Ovary (tissue), 7 donors: ENCODE measurements at regions not wholly inside any gene's neighbourhood (a gene's known extent, or its start where the extent isn't known, plus 50 kb on each side); places are given as distances from the start of the nearest gene placed in this dataset.

Source experiments
- DNase-seq, 5 donors: peaks; one replicate each; pipeline ENCODE4 v3.0.0-alpha.2; 2019 to 2020
- H3K27ac ChIP-seq, 2 donors: fragments of 200-600 bp; one replicate each; pipeline versions ENCODE4 v1.5.1 to v1.8.0; 2019 to 2022
- H3K27me3 ChIP-seq: fragments of 200-600 bp; one replicate; pipeline ENCODE4 v1.8.0; 2022
- H3K36me3 ChIP-seq: fragments of 200-600 bp; sonication (generic); one replicate; pipeline ENCODE4 v1.5.1; 2019
- H3K4me1 ChIP-seq: one replicate; pipeline ENCODE4 v1.8.1; 2013; ENCODE audit warnings: mild to moderate bottlenecking, moderate library complexity; ENCODE audit not compliant: insufficient read depth
- H3K4me3 ChIP-seq: fragments of 200-600 bp; sonication (generic); one replicate; pipeline ENCODE4 v1.5.1; 2017
- H3K9me3 ChIP-seq, 2 donors: fragments of 200-600 bp in 1 of 2; sonication (generic) in 1 of 2; one replicate each; pipeline versions ENCODE4 v1.5.1 to v1.8.1; 2013 to 2019; ENCODE audit warnings: mild to moderate bottlenecking in 1 of 2, moderate library complexity in 1 of 2
- EP300 ChIP-seq: sonication (generic); formaldehyde crosslinking; IDR thresholded peaks from one replicate; pipeline ENCODE4 v1.6.1; 2017; ENCODE audit warnings: antibody characterized with exemption
- POLR2A ChIP-seq: fragments of 450-650 bp; IDR thresholded peaks from one replicate; pipeline ENCODE4 v1.6.1; 2017; ENCODE audit warnings: antibody characterized with exemption, mild to moderate bottlenecking, moderate library complexity
- WGBS, 3 donors: extraction: QIAGEN DNeasy Blood & Tissue Kit in 1 of 3; methylation state at CpG; one replicate each; pipeline versions ENCODE4 v1.1.5 to v1.1.7; 2013 to 2017; 5-methylcytosine and 5-hydroxymethylcytosine counted together
- intact Hi-C, 4 donors: fragments of 100-400 bp; cut with DNase I; formaldehyde crosslinking; loops; one replicate each; pipeline versions ENCODE4 v1.11.0 to v1.15.1; 2022 to 2023
- TF ChIP-seq, protein P1 (sequence below), 3 donors: fragments of 450-650 bp in 2 of 3; fragments of 200-600 bp in 1 of 3; IDR thresholded peaks; one replicate each; pipeline versions ENCODE4 v1.5.1 to v1.8.0; 2016 to 2022; ENCODE audit warnings: antibody characterized with exemption in 3 of 3, mild to moderate bottlenecking in 1 of 3
- donor health status: DM: no; HTN: no; CAD: no; lungs with moderate emphysema.
- donor health status: DM: no; HTN: no; CAD: no.
- donor health status: Bipolar disorder and iron deficiency.
- donor health status: DM: no; HTN: no; CAD: no.
- donor health status: DM: yes; HTN: yes; CAD: no.

DNA sequence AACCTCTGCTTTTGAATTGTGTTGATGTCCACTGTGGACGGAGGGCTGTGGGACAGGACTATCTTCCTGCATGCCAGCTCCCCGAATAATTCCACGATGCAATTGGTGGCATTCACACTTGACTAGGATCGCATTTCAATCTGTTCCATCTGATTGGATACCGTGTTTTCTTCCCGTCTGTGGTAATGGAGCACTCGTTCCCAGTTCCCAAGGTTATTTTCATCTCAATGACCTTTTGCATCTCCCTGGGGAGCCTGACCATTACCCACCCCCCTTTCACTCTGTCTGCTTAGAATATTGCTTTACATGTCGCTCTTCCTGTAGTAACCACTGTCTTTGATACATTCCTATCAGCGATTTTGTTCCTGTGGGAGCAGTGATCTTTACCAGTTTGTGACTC is 402.2 kb upstream of the WWC1 start:
- H3K27me3 ChIP-seq = no peaks in the 10 kb centered on the region
- H3K36me3 ChIP-seq = no peaks in the 10 kb centered on the region
- intact Hi-C loops = no loop called here
- H3K9me3 ChIP-seq = no peaks in the 10 kb centered on the region
- no peak overlapping the region for H3K4me3 ChIP-seq
- DNase-seq = no peak
- 70 to 75% (median 73%) methylated on average over 9 of the region's 9 CpGs for WGBS, 3 donors
- H3K27ac ChIP-seq = no peak overlapping the region
- TF ChIP-seq EP300 (no peak), POLR2A (no peak)
- TF ChIP-seq, protein P1, sequence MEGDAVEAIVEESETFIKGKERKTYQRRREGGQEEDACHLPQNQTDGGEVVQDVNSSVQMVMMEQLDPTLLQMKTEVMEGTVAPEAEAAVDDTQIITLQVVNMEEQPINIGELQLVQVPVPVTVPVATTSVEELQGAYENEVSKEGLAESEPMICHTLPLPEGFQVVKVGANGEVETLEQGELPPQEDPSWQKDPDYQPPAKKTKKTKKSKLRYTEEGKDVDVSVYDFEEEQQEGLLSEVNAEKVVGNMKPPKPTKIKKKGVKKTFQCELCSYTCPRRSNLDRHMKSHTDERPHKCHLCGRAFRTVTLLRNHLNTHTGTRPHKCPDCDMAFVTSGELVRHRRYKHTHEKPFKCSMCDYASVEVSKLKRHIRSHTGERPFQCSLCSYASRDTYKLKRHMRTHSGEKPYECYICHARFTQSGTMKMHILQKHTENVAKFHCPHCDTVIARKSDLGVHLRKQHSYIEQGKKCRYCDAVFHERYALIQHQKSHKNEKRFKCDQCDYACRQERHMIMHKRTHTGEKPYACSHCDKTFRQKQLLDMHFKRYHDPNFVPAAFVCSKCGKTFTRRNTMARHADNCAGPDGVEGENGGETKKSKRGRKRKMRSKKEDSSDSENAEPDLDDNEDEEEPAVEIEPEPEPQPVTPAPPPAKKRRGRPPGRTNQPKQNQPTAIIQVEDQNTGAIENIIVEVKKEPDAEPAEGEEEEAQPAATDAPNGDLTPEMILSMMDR (IDR thresholded peaks at IDR 0.05) = no peak
- no peaks in the 10 kb centered on the region for H3K4me1 ChIP-seq

DNA sequence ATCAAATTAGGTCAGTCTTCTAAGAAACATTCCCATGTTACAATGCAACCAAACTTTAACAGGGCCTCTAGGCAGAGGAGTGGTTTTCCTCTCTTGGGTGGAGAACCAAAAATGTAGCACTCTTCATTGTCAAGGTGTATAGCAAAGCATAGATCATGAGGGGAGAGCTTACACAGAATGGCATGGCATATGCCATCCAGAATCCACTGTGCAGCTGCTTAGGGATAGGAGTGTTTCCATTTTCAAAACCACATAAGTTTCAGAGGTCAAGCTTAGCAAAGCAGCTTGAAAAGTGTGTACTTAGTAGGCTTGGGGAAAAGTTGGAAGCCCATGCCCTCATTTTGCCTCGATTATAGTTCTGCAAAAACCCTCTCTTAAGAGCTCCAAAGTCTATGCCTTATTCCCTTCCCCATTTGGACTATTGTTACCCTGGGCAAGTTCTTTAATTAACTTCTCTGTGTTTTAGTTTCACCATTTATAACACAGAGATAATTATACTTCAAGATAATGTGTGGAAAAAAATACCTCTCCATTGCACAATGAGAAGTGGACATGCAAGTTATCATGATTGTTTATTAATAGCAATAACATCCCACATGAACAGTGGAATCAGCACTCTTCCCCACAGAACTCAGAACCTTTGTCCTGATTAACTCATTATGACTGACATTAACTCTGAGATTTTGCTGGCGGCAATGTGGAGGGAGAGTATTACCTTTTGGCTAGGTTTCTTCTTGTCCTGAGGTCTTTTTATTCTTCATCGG is 398.9 kb upstream of the WWC1 start:
- no peaks in the 10 kb centered on the region for H3K4me1 ChIP-seq
- TF ChIP-seq POLR2A (no peak), EP300 (no peak)
- TF ChIP-seq, protein P1 (IDR thresholded peaks at IDR 0.05) = no peak
- no peak for DNase-seq
- H3K27me3 ChIP-seq = no peaks in the 10 kb centered on the region
- 40 to 58% (median 42%) methylated on average over 3 of the region's 3 CpGs for WGBS, 3 donors
- H3K9me3 ChIP-seq = no peaks in the 10 kb centered on the region
- H3K27ac ChIP-seq = no peak overlapping the region
- intact Hi-C loops = no loop called here
- no peaks in the 10 kb centered on the region for H3K36me3 ChIP-seq
- H3K4me3 ChIP-seq = no peak overlapping the region

DNA sequence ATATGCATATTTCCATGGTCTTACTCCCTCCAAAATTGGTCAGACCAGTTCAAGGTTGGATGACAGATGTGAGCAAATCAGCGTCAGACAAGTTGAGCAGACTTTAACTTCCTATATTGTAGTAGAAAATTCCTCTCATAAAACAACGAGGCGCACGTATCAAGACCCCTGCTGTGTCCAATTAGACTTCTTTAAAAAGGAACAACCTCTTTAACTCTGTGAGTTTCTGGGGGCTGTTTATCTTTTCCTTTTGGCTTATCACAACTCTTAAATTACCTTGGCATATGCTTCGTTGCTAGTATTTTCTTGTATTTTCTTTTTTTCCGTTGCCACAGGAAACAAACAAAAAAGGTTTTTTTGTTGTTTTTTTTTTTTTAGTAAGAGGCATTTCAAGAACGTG is 398.2 kb upstream of the WWC1 start:
- intact Hi-C loops = no loop called here
- no peak overlapping the region for H3K27ac ChIP-seq
- H3K4me1 ChIP-seq = no peaks in the 10 kb centered on the region
- DNase-seq = no peak
- TF ChIP-seq EP300 = no peak
- TF ChIP-seq, protein P1 (IDR thresholded peaks at IDR 0.05) = no peak
- TF ChIP-seq POLR2A = no peak
- no peaks in the 10 kb centered on the region for H3K27me3 ChIP-seq
- no peaks in the 10 kb centered on the region for H3K9me3 ChIP-seq
- no peak overlapping the region for H3K4me3 ChIP-seq
- WGBS, 3 donors = 2 to 13% (median 5%) methylated on average over 7 of the region's 7 CpGs
- no peaks in the 10 kb centered on the region for H3K36me3 ChIP-seq

DNA sequence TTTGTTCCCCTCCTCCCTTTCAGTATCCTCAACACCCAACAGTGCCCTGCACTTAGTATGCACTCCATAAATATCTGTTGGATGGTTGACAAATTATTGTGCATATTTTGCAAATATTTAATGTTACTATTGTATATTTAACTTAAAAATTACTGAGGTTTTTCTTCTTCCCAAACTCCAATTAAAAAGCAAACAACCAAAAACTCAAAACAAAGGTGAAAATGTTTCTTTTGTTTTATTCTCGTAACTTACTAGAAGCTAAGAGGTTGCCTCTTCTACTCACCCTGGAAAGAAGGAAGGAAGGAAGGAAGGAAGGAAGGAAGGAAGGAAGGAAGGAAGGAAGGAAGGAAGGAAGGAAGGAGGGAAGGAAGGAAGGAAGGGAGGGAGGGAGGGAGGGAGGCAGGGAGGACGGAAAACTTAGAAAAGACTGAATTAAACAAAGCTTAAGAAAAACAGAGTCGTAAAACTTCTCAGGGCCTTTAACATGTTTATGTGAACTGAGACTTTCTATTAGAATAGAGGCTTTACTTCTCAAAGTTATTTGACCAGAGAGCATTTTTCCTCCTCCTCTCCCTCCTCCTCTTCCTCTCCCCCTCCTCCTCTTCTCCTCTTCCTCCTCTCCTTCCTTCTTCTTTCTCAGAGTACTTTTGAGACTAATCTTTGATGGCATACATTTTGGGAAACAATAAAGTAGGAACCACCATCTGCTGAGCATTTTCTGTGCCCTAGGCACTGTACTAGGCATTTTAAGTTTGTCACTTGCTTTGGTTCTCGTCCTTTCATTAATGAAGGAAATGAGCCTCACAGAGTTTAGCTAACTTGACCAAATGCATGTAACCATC is 396.6 kb upstream of the WWC1 start:
- no peak overlapping the region for H3K27ac ChIP-seq
- H3K27me3 ChIP-seq = no peaks in the 10 kb centered on the region
- no peaks in the 10 kb centered on the region for H3K9me3 ChIP-seq
- TF ChIP-seq POLR2A (no peak), EP300 (no peak)
- TF ChIP-seq, protein P1 (IDR thresholded peaks at IDR 0.05) = no peak
- intact Hi-C loops = no loop called here
- no peaks in the 10 kb centered on the region for H3K4me1 ChIP-seq
- 82 to 86% (median 83%) methylated on average over 4 of the region's 4 CpGs for WGBS, 3 donors
- H3K36me3 ChIP-seq = no peaks in the 10 kb centered on the region
- H3K4me3 ChIP-seq = no peak overlapping the region
- no peak for DNase-seq
